ENCODE measurements at regions not wholly inside any gene's neighbourhood (a gene's known extent, or its start where the extent isn't known, plus 50 kb on each side); places are given as distances from the start of the nearest gene placed in this dataset.
A peak's percentile ranks its signal among the peaks of the same experiment; 100 is the strongest.

DNA sequence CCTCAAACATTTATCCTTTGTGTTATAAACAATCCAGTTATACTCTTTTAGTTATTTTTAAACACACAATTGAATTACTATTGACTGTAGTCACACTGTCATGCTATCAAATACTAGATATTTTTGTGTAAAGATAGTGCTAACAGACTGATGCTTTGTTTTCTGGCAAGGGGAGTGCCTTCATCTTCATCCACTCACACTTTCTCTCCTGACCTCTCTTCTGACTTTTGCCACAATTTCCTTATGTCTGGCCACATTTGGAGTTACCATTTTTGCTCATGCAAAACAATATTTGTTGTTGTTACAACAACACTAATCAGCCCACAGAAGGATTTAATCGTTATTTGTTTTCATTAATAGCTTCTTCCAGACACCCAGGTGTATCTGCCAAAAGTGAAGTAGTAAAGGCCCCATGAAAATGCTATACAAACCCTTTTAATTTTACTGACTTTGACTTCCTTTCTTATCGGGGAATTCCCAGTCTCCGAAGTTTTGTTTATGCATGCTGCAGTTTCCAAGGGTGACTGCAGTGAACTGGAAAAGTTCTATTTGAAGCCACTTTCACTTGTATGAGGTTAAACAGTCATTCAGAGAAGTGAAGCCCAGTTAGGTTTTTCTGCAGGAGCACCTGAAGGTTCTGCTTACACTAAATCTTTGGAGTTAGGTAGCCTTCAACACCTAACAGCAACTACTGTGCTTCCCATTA lies 66.1 kb upstream of the FRY start:
- DNase-seq, result peak; percentile 23

DNA sequence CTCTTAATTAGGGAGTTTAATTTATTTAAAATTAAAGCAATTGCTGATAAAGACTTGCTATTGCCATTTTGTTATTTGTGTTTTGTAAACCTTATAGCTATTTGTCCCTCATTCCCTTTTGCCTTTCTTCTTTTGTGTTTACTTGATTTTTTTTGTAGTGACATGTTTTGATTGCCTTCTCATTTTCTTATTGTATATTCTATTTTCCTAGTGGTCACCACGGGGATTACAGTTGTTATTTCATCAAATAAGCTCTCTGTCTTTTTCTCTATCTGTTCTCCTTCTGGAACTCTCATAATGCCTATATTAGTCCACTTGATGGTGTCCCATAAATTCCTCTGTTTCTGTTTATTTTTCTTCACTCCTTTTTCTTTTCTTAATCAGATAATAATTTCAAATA lies 64.4 kb upstream of the FRY start:
- DNase-seq, result no peak

- peak; percentile 17 for DNase-seq
Observed at GRCh38 chr13:31968473-31968872, 63.1 kb upstream of the FRY start.

GRCh38 chr13:31970231-31970930 lies 61.2 kb upstream of the FRY start:
- DNase-seq, result no peak

- DNase-seq, result no peak
Observed at GRCh38 chr13:31972453-31972852, 59.1 kb upstream of the FRY start.

DNA sequence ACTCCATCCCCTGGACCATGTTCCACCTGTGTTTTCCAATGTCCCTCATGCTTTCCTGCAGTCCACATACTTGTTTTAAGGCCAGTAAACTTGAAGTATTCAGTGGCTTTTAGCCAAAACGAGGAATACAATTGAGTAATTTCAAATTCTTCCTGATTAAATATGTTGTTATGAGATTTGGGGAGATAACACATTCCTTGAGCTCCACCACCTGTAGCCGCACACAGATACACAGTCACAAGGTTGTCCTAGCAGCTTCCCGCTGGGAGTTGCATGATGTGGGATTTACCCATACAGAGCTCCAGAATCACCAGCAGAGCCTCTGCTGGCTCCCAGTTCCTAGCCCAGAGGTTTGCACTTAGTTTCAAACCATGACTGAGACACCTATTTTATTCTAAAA lies 53.6 kb upstream of the FRY start:
- DNase-seq, result no peak

GRCh38 chr13:31980830-31981229 lies 50.7 kb upstream of the FRY start:
- DNase-seq, result no peak

All from CD4-positive, alpha-beta T cell treated with Interleukin-21 for 1 hour (primary cell).